ENCODE measurements at regions not wholly inside any gene's neighbourhood (a gene's known extent, or its start where the extent isn't known, plus 50 kb on each side); places are given as distances from the start of the nearest gene placed in this dataset.

GRCh38 chr20:52270001-52270606, 78.5 kb upstream of the ZFP64 start:
- Histone ChIP-seq H3K56ac (replicated peaks; ENCODE audit: insufficient read length, low read depth, low read length) (no peak overlapping the region), H2BK20ac (ENCODE audit: low read length) (no peak overlapping the region), H3K14ac (ENCODE audit: insufficient read length) (no peak overlapping the region), H3K4me3 (ENCODE audit: extremely low read depth in 1 of 4, insufficient read depth in 2 of 4, low read depth in 3 of 4, low read length in 4 of 4) (no peak overlapping the region), H2AFZ (ENCODE audit: low read length) (no peak overlapping the region), H2BK12ac (ENCODE audit: low read depth, low read length) (no peak overlapping the region), H3K4me1 (replicated peaks in 1 of 4; ENCODE audit: control insufficient read depth in 3 of 4, insufficient read depth in 4 of 4, low read length in 3 of 4) (no peaks in the 10 kb centered on the region), H4K20me1 (replicated peaks in 1 of 2; ENCODE audit: control insufficient read depth in 1 of 2, insufficient read depth in 2 of 2, low read length in 2 of 2) (no peaks in the 10 kb centered on the region), H3K9ac (replicated peaks in 1 of 4; ENCODE audit: extremely low read depth in 1 of 4, low read depth in 3 of 4, low read length in 3 of 4) (no peak overlapping the region), H2BK5ac (ENCODE audit: low read depth, low read length) (no peak overlapping the region), H2BK15ac (ENCODE audit: low read length) (no peak overlapping the region), H3K27me3 (replicated peaks in 1 of 4; ENCODE audit: control insufficient read depth in 3 of 4, extremely low read depth in 1 of 4, insufficient read depth in 3 of 4, low read length in 3 of 4) (no peaks in the 10 kb centered on the region), H4K8ac (ENCODE audit: extremely low read depth, insufficient read depth, low read length) (no peak overlapping the region), H3K27ac (ENCODE audit: low read depth, low read length) (no peak overlapping the region), H3K79me1 (ENCODE audit: low read depth, low read length) (no peaks in the 10 kb centered on the region), H3K23me2 (ENCODE audit: low read depth, low read length) (no peaks in the 10 kb centered on the region), H3K36me3 (ENCODE audit: control insufficient read depth in 2 of 4, insufficient read depth in 4 of 4, low read length in 3 of 4) (no peaks in the 10 kb centered on the region), H3K9me3 (ENCODE audit: insufficient read depth in 2 of 2, low read depth in 1 of 2, low read length in 1 of 2) (no peaks in the 10 kb centered on the region), H3K79me2 (ENCODE audit: control insufficient read depth in 1 of 2, insufficient read depth in 2 of 2, low read length in 2 of 2) (no peaks in the 10 kb centered on the region), H2BK120ac (replicated peaks; ENCODE audit: low read depth, low read length) (no peak overlapping the region), H2AK5ac (ENCODE audit: low read depth, low read length) (no peak overlapping the region), H3K23ac (ENCODE audit: insufficient read length) (no peak overlapping the region), H4K5ac (ENCODE audit: insufficient read length, low read depth, low read length) (no peak overlapping the region), H4K91ac (replicated peaks; ENCODE audit: insufficient read length, low read length) (no peak overlapping the region), H3K4me2 (ENCODE audit: insufficient read depth in 1 of 2, low read depth in 2 of 2, low read length in 2 of 2) (no peak overlapping the region), H3K18ac (ENCODE audit: extremely low read depth, low read length) (no peak overlapping the region), H3K4ac (replicated peaks; ENCODE audit: insufficient read length, low read depth, low read length) (no peak overlapping the region)
- POLR2A ChIA-PET (ENCODE audit: partially characterized antibody), result no interaction called here
- CTCF ChIA-PET (ENCODE audit: partially characterized antibody), result interaction anchor here (1.0 kb wide), 1 partner anchor 27 kb away, joined by 3 read pairs; no protein-coding TSS in a partner anchor
- DNase-seq (ENCODE audit: low read depth in 1 of 2, low spot score in 2 of 2), result no peak
- FAIRE-seq, result no peak
- 93% methylated on average over 4 of the region's 4 CpGs; no CpG with 5 or more reads in 1 of the 2 experiments for WGBS, 2 experiments (ENCODE audit: extremely low coverage in 1 of 2, insufficient coverage in 1 of 2, insufficient read length in 1 of 2, insufficient replicate concordance in 2 of 2, low coverage in 1 of 2, low lambda C conversion rate in 2 of 2, missing lambda C conversion rate in 1 of 2)
- no peak for TF ChIP-seq GTF2F1 (IDR thresholded peaks at IDR 0.05; ENCODE audit: borderline replicate concordance, low read depth, low read length)
- no peak for TF ChIP-seq CREB1 (IDR thresholded peaks at IDR 0.05)

Data from H1 (cell line).